Duodenal mucosa (tissue), 2 donors: ENCODE measurements at regions not wholly inside any gene's neighbourhood (a gene's known extent, or its start where the extent isn't known, plus 50 kb on each side); places are given as distances from the start of the nearest gene placed in this dataset.
"Not testable (repeated sequence)": the region's sequence is repeated elsewhere in the genome, so short reads cannot be mapped to it uniquely, and the experiment has no call there.

Experiments used
- H3K27ac ChIP-seq: one replicate; pipeline ENCODE4 v1.7.0; 2013; ENCODE audit warnings: low read depth, low read length
- H3K27me3 ChIP-seq, 2 donors: one replicate each; pipeline ENCODE4 v1.7.0; 2013; ENCODE audit warnings: low read length in 2 of 2, control low read depth in 1 of 2; ENCODE audit not compliant: insufficient read depth in 2 of 2, control insufficient read depth in 1 of 2
- H3K36me3 ChIP-seq, 2 donors: one replicate each; pipeline ENCODE4 v1.7.0; 2013; ENCODE audit warnings: low read length in 2 of 2, control low read depth in 1 of 2; ENCODE audit not compliant: insufficient read depth in 2 of 2, control insufficient read depth in 1 of 2
- H3K4me1 ChIP-seq, 2 donors: one replicate each; pipeline ENCODE4 v1.7.0; 2013; ENCODE audit warnings: low read length in 2 of 2, control low read depth in 1 of 2; ENCODE audit not compliant: insufficient read depth in 2 of 2, control insufficient read depth in 1 of 2
- H3K4me3 ChIP-seq, 2 donors: one replicate each; pipeline ENCODE4 v1.7.0; 2013; ENCODE audit warnings: low read length in 2 of 2, low read depth in 1 of 2
- H3K9ac ChIP-seq, 2 donors: one replicate each; pipeline ENCODE4 v1.7.0; 2013; ENCODE audit warnings: low read length in 2 of 2, low read depth in 1 of 2
- H3K9me3 ChIP-seq, 2 donors: one replicate each; pipeline ENCODE4 v1.7.0; 2013; ENCODE audit warnings: low read length in 2 of 2, control low read depth in 1 of 2; ENCODE audit not compliant: control insufficient read depth in 1 of 2

DNA sequence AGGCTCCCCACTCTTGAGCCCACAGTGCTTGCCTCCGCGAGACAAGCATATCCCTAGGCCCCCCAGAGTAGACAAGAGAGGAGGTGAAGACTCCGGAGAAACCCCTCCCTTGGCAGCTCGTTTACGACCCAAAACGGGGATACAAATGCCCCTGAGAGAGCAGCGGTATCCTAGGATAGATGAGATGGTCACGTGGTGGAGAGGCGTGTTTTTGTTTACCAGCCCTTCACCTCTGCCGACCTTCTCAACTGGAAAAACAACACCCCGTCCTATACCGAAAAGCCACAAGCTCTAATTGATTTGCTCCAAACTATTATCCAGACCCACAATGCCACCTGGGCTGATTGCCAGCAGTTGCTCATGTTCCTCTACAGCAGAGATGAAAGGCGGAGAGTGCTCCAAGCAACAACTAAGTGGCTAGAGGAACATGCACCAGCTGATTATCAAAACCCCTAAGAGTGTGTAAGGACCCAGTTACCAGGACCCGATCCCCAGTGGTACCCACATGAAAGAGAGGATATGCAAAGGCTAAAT, 99.5 kb upstream of the OSBPL11 start:
- no peaks in the 10 kb centered on the region for H3K9me3 ChIP-seq
- no peaks in the 10 kb centered on the region for H3K36me3 ChIP-seq
- H3K27me3 ChIP-seq = no peaks in the 10 kb centered on the region
- H3K9ac ChIP-seq = no peak overlapping the region
- no peak overlapping the region for H3K4me3 ChIP-seq
- no peak overlapping the region for H3K27ac ChIP-seq
- no peaks in the 10 kb centered on the region for H3K4me1 ChIP-seq

DNA sequence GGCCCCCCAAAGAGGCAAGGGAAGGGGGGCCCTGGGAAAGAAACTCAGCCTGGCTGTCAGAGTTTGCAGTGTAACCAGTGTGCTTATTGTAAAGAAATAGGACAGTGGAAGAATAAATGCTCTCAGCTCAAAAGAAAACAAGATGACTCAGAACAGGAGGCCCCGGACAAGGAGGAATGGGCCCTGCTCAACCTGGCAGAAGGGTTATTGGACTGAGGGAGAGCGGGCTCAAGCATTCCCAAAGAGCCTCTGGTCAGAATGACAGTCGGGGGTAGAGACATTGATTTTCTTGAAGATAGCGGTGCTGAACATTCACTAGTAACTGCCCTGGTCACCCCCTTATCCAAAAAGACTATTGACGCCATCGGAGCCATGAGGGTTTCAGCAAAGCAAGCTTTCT, 100.4 kb upstream of the OSBPL11 start:
- Histone ChIP-seq H3K9ac (no peak overlapping the region), H3K36me3 (no peaks in the 10 kb centered on the region), H3K27ac (no peak overlapping the region), H3K4me1 (no peaks in the 10 kb centered on the region), H3K4me3 (no peak overlapping the region), H3K27me3 (no peaks in the 10 kb centered on the region), H3K9me3 (no peaks in the 10 kb centered on the region)

DNA sequence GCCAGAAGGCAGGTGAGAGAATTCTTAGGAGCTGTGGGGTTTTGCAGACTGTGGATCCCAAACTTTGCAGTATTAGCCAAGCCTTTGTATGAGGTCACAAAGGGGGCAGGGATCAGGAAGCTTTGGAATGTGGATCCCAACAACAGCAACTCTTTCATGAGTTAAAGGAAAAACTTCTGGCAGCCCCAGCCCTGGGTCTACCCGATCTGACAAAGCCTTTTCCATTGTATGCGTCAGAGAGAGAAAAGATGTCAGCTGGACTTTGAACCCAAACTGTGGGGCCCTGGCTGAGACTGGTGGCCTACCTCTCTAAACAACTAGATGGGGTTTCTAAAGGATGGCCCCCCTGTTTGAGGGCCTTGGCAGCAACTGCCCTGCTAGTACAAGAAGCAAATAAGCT, 101.8 kb upstream of the OSBPL11 start:
- H3K4me3 ChIP-seq, H3K9me3 ChIP-seq, H3K27ac ChIP-seq, H3K9ac ChIP-seq, H3K36me3 ChIP-seq, H3K27me3 ChIP-seq, H3K4me1 ChIP-seq: not testable (repeated sequence)

DNA sequence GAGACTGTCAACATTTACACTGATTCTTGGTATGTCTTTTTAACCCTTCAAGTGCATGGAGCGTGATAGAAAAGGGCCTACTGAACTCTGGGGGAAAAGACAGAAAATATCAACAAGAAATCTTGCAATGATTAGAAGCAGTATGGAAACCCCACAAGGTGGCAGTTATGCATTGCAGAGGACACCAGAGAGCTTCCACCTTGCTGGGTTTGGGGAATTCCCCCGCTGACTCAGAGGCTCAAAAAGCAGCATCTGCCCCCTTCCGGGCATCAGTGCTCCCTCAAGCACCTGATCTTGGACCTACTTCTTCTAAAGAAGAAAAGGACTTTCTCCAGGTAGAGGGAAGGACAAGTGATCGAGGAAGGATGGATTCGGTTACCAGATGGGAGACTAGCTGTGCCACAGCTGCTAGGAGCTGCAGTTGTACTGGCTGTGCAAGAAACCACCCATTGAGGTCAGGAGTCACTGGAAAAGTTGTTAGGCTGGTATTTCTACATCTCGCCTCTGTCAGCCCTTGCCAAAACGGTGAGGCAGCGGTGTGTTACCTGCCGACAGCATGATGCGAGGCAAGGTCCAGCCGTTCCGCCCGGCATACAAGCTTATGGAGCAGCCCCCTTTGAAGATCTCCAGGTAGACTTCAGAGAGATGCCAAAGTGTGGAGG, 102.8 kb upstream of the OSBPL11 start:
- H3K9me3 ChIP-seq, H3K9ac ChIP-seq, H3K4me3 ChIP-seq, H3K27ac ChIP-seq, H3K4me1 ChIP-seq, H3K27me3 ChIP-seq, H3K36me3 ChIP-seq: not testable (repeated sequence)

DNA sequence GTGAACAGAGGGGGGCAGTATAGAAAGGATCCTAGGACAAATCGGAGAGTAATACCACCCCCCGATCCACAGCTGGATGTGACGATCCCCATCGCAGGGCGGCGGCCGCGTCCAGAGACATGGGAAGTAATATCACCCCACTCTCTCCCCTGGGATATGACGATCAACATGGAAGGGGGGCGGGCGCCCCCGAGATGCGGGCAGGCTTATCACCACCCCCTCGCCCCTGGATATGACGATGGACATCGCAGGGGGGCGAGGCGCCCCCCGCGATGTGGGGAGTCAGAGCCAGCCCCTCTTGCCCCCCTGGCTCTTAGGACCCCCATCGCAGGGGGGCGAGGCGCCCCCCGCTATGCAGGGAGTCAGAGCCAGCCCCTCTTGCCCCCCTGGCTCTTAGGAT, 120.4 kb upstream of the OSBPL11 start:
- Histone ChIP-seq H3K4me1 (no peaks in the 10 kb centered on the region), H3K4me3 (no peak overlapping the region), H3K36me3 (no peaks in the 10 kb centered on the region), H3K27ac (no peak overlapping the region), H3K9ac (no peak overlapping the region), H3K27me3 (no peaks in the 10 kb centered on the region), H3K9me3 (no peaks in the 10 kb centered on the region)

DNA sequence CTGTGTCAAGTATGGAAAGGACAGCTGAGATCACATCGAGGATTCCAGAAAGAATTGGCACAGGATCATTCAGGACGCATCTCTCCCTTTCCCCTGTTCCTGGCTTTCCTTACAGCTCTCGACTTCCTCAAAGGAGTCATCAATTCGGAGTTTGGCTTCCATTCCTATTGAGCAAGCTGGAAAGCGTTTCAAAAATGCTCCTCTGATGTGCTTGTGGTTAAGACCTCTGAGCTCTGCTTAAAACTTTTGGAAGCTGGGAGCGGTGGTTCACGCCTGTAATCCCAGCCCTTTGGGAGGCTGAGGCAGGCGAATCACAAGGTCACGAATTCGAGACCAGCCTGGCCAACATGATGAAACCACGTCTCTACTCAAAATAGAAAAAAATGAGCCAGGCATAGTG, 136.9 kb upstream of the OSBPL11 start:
- H3K4me3 ChIP-seq, H3K9me3 ChIP-seq, H3K9ac ChIP-seq, H3K4me1 ChIP-seq, H3K36me3 ChIP-seq, H3K27ac ChIP-seq, H3K27me3 ChIP-seq: not testable (repeated sequence)

DNA sequence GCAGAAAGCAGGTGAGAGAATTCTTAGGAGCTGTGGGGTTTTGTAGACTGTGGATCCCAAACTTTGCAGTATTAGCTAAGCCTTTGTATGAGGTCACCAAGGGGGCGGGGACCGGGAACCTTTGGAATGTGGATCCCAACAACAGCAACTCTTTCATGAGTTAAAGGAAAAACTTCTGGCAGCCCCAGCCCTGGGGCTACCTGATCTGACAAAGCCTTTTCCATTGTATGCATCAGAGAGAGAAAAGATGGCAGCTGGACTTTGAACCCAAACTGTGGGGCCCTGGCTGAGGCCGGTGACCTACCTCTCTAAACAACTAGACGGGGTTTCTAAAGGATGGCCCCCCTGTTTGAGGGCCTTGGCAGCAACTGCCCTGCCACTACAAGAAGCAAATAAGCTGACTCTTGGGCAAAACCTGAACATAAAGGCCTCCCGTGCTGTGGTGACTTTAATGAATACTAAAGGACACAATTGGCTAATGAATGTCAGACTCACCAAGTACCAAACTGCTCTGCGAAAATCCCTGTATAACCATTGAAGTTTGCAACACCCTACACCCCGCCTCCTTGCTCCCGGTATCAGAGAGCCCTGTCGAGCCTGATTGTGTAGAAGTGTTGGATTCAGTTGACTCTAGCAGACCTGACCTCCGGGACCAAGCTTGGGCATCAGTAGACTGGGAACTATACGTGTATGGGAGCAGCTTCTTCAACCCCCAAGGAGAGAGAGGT, 146.9 kb upstream of the OSBPL11 start:
- not testable (repeated sequence) for H3K36me3 ChIP-seq, H3K9me3 ChIP-seq, H3K4me3 ChIP-seq, H3K27me3 ChIP-seq, H3K4me1 ChIP-seq, H3K9ac ChIP-seq, H3K27ac ChIP-seq

DNA sequence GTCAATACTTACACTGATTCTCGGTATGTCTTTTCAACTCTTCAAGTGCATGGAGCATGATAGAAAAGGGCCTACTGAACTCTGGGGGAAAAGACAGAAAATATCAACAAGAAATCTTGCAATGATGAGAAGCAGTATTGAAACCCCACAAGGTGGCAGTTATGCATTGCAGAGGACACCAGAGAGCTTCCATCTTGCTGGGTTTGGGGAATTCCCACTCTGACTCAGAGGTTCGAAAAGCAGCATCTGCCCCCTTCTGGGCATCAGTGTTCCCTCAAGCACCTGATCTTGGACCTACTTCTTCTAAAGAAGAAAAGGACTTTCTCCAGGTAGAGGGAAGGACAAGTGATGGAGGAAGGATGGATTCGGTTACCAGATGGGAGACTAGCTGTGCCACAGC, 147.5 kb upstream of the OSBPL11 start:
- H3K9me3 ChIP-seq, H3K9ac ChIP-seq, H3K4me1 ChIP-seq, H3K36me3 ChIP-seq, H3K27ac ChIP-seq, H3K4me3 ChIP-seq, H3K27me3 ChIP-seq: not testable (repeated sequence)

DNA sequence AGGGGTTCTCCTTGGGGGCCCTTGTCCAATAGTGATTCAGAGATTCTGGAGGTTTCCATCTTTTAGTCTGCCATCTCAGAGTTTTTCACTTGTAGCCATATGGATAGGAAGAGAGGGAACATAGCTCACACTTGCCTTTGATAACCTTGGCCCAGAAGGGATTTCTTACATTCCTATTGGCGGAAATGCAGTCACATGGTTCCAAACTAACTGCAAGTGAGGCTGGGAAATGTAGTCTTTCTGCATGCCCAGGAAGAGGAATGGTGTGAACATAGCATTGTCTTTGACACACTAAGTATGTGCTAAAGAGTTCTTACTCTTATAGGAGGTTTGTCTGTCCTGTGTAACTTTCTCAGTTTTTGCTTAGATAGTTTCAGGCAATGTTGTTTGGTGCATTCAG, 161.8 kb upstream of the OSBPL11 start:
- not testable (repeated sequence) for H3K27ac ChIP-seq, H3K9ac ChIP-seq, H3K4me3 ChIP-seq, H3K27me3 ChIP-seq, H3K4me1 ChIP-seq, H3K36me3 ChIP-seq, H3K9me3 ChIP-seq

DNA sequence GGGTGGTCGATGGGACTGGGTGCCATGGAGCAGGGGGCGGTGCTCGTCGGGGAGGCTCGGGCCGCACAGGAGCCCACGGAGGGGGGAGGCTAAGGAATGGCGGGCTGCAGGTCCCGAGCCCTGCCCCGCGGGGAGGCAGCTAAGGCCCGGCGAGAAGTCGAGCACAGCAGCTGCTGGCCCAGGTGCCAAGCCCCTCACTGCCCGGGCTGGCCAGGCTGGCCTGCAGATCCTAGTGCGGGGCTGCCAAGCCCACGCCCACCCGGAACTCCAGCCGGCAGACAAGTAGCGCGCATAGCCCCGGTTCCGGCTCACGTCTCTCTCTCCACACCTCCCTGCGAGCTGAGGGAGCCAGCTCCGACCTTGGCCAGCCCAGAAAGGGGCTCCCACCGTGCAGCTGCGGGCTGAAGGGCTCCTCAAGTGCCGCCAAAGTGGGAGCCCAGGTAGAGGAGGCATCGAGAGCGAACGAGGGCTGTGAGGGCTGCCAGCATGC, 163.4 kb upstream of the OSBPL11 start:
- H3K9ac ChIP-seq, H3K9me3 ChIP-seq, H3K36me3 ChIP-seq, H3K4me1 ChIP-seq, H3K4me3 ChIP-seq, H3K27ac ChIP-seq, H3K27me3 ChIP-seq: not testable (repeated sequence)
